Endothelial cell of umbilical vein (primary cell): ENCODE measurements at regions not wholly inside any gene's neighbourhood (a gene's known extent, or its start where the extent isn't known, plus 50 kb on each side); places are given as distances from the start of the nearest gene placed in this dataset.

ENCODE experiments used
- BruUV-seq: library from RNA; stranded (reverse); fragments of 400-500 nt; replicated peaks from 2 replicates; lab custom pipeline; 2021; lab: Mats Ljungman, UMichigan
- CTCF ChIA-PET: fragments of 300-600, 350-600 bp; sonication (Branson Sonifier 250); formaldehyde crosslinking; loops from one replicate; lab custom pipeline; 2021; ENCODE audit warnings: antibody characterized with exemption, inconsistent platforms; lab: Charles Lee
- POLR2A ChIA-PET: fragments of 300-600, 350-600 bp; sonication (Branson Sonifier 250); formaldehyde crosslinking; loops from one replicate; lab custom pipeline; 2021; ENCODE audit warnings: antibody characterized with exemption, inconsistent platforms; lab: Charles Lee
- DNase-seq: peaks from one replicate; pipeline ENCODE4 v3.0.0-alpha.2; 2011; ENCODE audit warnings: low read depth, low spot score
- FAIRE-seq: peaks from 2 replicates; lab custom pipeline; 2011; peaks lifted over from hg19 to GRCh38; lab: Jason Lieb, UNC
- H2AFZ ChIP-seq: 2 replicates; pipeline ENCODE4 v1.6.0; 2012; ENCODE audit warnings: low read depth, low read length, control low read depth, inconsistent platforms
- H3K27ac ChIP-seq: 2 replicates; pipeline ENCODE4 v1.5.1; 2011; ENCODE audit warnings: low read depth, mild to moderate bottlenecking, control low read depth, low read length, moderate library complexity; ENCODE audit not compliant: insufficient read depth
- H3K27me3 ChIP-seq, 2 experiments: 2 replicates each; pipeline versions ENCODE4 v1.6.0 to v1.6.1; 2011; ENCODE audit warnings: low read length in 2 of 2, mixed read lengths in 1 of 2; ENCODE audit not compliant: control insufficient read depth in 2 of 2, insufficient read depth in 2 of 2
- H3K36me3 ChIP-seq, 2 experiments: 2 replicates in 1 of 2; 3 replicates in 1 of 2; pipeline ENCODE4 v1.5.1; 2011; ENCODE audit warnings: low read length in 2 of 2, mild to moderate bottlenecking in 1 of 2, moderate library complexity in 1 of 2; ENCODE audit not compliant: control insufficient read depth in 2 of 2, insufficient read depth in 2 of 2; ENCODE audit errors: extremely low read depth in 1 of 2
- H3K4me1 ChIP-seq: 3 replicates; pipeline ENCODE4 v1.5.1; 2011; ENCODE audit warnings: mild to moderate bottlenecking, low read length; ENCODE audit not compliant: control insufficient read depth, insufficient read depth; ENCODE audit errors: extremely low read depth
- H3K4me2 ChIP-seq: 2 replicates; pipeline ENCODE4 v1.6.1; 2011; ENCODE audit warnings: low read length, control low read depth, mixed read lengths; ENCODE audit not compliant: insufficient read depth
- H3K4me3 ChIP-seq, 3 experiments: fragments of 200-600 bp in 1 of 3; sonication (generic), shearing (Covaris generic) in 1 of 3; replicated peaks in 1 of 3; 2 replicates each; pipeline ENCODE4 v1.5.1; 2011 to 2016; ENCODE audit warnings: control low read depth in 3 of 3, low read length in 3 of 3, mild to moderate bottlenecking in 2 of 3, inconsistent platforms in 1 of 3, low read depth in 1 of 3, moderate library complexity in 1 of 3; ENCODE audit not compliant: insufficient read depth in 1 of 3
- H3K79me2 ChIP-seq: 2 replicates; pipeline ENCODE4 v1.6.0; 2012; ENCODE audit warnings: low read length, inconsistent platforms; ENCODE audit not compliant: control insufficient read depth, insufficient read depth
- H3K9ac ChIP-seq: replicated peaks from 2 replicates; pipeline ENCODE3; 2011; ENCODE audit warnings: low read length, control low read depth; ENCODE audit not compliant: insufficient read depth; ENCODE audit errors: extremely low read depth
- H3K9me1 ChIP-seq: replicated peaks from 3 replicates; pipeline ENCODE4 v1.6.0; 2011; ENCODE audit warnings: mild to moderate bottlenecking, low read length; ENCODE audit not compliant: control insufficient read depth, insufficient read depth; ENCODE audit errors: extremely low read depth
- H3K9me3 ChIP-seq: replicated peaks from 2 replicates; pipeline ENCODE4 v1.5.1; 2012; ENCODE audit warnings: low read length, inconsistent platforms; ENCODE audit not compliant: control insufficient read depth, insufficient read depth
- H4K20me1 ChIP-seq: replicated peaks from 2 replicates; pipeline ENCODE3; 2011; ENCODE audit warnings: mild to moderate bottlenecking, low read length; ENCODE audit not compliant: control insufficient read depth, insufficient read depth; ENCODE audit errors: extremely low read depth
- EZH2 ChIP-seq: IDR thresholded peaks from 2 replicates; pipeline ENCODE4 v1.6.1; 2012; ENCODE audit warnings: borderline replicate concordance, low read depth, mild to moderate bottlenecking, moderate library complexity, low read length, inconsistent platforms; ENCODE audit not compliant: severe bottlenecking
- FOS ChIP-seq: IDR thresholded peaks from 2 replicates; pipeline ENCODE4 v1.6.1; 2011; ENCODE audit warnings: mild to moderate bottlenecking, low read length, moderate library complexity, borderline replicate concordance; ENCODE audit not compliant: insufficient read depth
- GATA2 ChIP-seq: IDR thresholded peaks from 2 replicates; pipeline ENCODE4 v1.7.0; 2011; ENCODE audit warnings: low read depth, mild to moderate bottlenecking, moderate library complexity, mixed read lengths, low read length; ENCODE audit not compliant: insufficient read length, insufficient read depth
- JUN ChIP-seq: IDR thresholded peaks from 2 replicates; pipeline ENCODE4 v1.6.1; 2011; ENCODE audit warnings: borderline replicate concordance, low read depth; ENCODE audit not compliant: insufficient read length, insufficient read depth
- MYC ChIP-seq: IDR thresholded peaks from one replicate; pipeline ENCODE4 v1.6.1; 2011; ENCODE audit warnings: mild to moderate bottlenecking, low read depth, low read length
- POLR2A ChIP-seq: IDR thresholded peaks from 2 replicates; pipeline ENCODE4 v1.6.1; 2012; ENCODE audit warnings: low read depth, mild to moderate bottlenecking, control low read depth, low read length
- POLR2AphosphoS5 ChIP-seq: IDR thresholded peaks from 2 replicates; pipeline ENCODE4 v1.6.1; 2012; ENCODE audit warnings: low read depth, mild to moderate bottlenecking, control low read depth, low read length, moderate library complexity; ENCODE audit not compliant: insufficient read depth
- dilution Hi-C: fragments of 300-500 bp; cut with MboI; formaldehyde crosslinking; loops from one replicate; pipeline ENCODE4 v1.15.0; 2019; ENCODE audit warnings: low sequenced_read_pairs; ENCODE audit not compliant: extremely low pct_ligation_motif_present
- intact Hi-C: fragments of 100-400 bp; cut with micrococcal nuclease; formaldehyde crosslinking; loops from one replicate; pipeline ENCODE4 v1.10.0; 2022
- TF ChIP-seq, protein P1 (sequence below): IDR thresholded peaks from 2 replicates; pipeline ENCODE4 v1.6.1; 2011; ENCODE audit not compliant: insufficient read depth, insufficient read length
- TF ChIP-seq, protein P2 (sequence below), 2 donors: IDR thresholded peaks; 1 replicate in 1 of 2; 2 replicates in 1 of 2; pipeline ENCODE4 v1.5.1; 2011; ENCODE audit warnings: low read length in 2 of 2, mild to moderate bottlenecking in 2 of 2, moderate library complexity in 2 of 2, control low read depth in 1 of 2, inconsistent platforms in 1 of 2, low read depth in 1 of 2; ENCODE audit not compliant: insufficient read depth in 1 of 2; ENCODE audit errors: extremely low read depth in 1 of 2

DNA sequence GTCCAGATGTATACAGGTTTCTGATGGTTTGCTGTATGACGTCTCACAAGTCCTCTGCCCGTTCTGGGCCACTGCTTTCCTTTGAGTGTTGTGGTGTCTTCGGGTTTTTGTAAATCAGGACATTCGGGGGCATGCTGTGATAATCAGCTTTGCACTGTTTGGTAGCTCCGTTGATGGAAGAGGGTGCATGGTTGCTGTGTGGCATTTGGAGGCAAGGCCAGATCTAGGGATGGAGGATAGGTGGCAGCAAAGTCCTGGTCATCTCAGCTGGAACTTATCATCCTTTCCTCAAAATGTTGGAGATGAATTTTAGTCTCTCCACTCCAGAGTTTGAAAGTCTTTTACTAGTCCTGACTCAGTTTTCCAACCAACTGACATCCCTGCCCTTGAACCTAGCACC lies 91.0 kb downstream of the SCP2D1 start:
- dilution Hi-C loops = no loop called here
- Histone ChIP-seq H3K4me1 (no peaks in the 10 kb centered on the region), H3K27me3 (no peaks in the 10 kb centered on the region), H3K4me3 (no peak overlapping the region), H3K9me3 (peaks cover 2% of the 10 kb centered on the region), H3K27ac (no peak overlapping the region), H3K9ac (no peak overlapping the region), H3K9me1 (no peaks in the 10 kb centered on the region), H3K36me3 (no peaks in the 10 kb centered on the region), H3K79me2 (no peaks in the 10 kb centered on the region), H4K20me1 (no peaks in the 10 kb centered on the region), H2AFZ (no peak overlapping the region), H3K4me2 (no peak overlapping the region)
- no peak for DNase-seq
- FAIRE-seq = no peak
- CTCF ChIA-PET = no interaction called here
- POLR2A ChIA-PET = no interaction called here
- TF ChIP-seq FOS (no peak), GATA2 (no peak), POLR2AphosphoS5 (no peak), MYC (no peak), EZH2 (no peak), JUN (no peak), POLR2A (no peak)
- TF ChIP-seq, protein P1, sequence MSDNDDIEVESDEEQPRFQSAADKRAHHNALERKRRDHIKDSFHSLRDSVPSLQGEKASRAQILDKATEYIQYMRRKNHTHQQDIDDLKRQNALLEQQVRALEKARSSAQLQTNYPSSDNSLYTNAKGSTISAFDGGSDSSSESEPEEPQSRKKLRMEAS = no peak
- TF ChIP-seq, protein P2, sequence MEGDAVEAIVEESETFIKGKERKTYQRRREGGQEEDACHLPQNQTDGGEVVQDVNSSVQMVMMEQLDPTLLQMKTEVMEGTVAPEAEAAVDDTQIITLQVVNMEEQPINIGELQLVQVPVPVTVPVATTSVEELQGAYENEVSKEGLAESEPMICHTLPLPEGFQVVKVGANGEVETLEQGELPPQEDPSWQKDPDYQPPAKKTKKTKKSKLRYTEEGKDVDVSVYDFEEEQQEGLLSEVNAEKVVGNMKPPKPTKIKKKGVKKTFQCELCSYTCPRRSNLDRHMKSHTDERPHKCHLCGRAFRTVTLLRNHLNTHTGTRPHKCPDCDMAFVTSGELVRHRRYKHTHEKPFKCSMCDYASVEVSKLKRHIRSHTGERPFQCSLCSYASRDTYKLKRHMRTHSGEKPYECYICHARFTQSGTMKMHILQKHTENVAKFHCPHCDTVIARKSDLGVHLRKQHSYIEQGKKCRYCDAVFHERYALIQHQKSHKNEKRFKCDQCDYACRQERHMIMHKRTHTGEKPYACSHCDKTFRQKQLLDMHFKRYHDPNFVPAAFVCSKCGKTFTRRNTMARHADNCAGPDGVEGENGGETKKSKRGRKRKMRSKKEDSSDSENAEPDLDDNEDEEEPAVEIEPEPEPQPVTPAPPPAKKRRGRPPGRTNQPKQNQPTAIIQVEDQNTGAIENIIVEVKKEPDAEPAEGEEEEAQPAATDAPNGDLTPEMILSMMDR (IDR thresholded peaks at IDR 0.05; ENCODE audit: extremely low read depth in 1 of 2, insufficient read depth in 1 of 2, low read depth in 1 of 2, low read length in 2 of 2) = no peak
- no TSS peak for BruUV-seq
- intact Hi-C loops = no loop called here
